ENCODE measurements at regions not wholly inside any gene's neighbourhood (a gene's known extent, or its start where the extent isn't known, plus 50 kb on each side); places are given as distances from the start of the nearest gene placed in this dataset.
"Not testable (repeated sequence)": the region's sequence is repeated elsewhere in the genome, so short reads cannot be mapped to it uniquely, and the experiment has no call there.

DNA sequence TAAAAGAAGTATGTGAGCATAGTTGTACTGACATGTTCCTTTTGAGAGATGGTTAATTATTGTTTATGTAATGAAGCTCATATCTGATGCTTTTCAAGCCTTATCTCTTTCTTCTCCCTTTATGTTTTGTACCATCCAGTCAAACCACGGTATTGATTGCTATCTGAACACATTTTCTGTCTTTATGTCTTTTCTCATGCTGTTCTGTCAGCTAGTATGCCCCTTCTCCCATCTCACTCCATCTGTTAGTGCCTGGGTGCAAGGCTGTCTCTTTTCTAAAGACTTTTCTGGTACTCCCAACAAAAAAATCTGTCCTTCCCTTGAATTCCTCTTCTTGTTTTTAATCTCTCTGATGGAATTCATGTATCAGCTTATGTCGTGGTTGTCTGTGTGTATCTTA lies 883.8 kb upstream of the IGFBP7 start:
- no peak for DNase-seq

DNA sequence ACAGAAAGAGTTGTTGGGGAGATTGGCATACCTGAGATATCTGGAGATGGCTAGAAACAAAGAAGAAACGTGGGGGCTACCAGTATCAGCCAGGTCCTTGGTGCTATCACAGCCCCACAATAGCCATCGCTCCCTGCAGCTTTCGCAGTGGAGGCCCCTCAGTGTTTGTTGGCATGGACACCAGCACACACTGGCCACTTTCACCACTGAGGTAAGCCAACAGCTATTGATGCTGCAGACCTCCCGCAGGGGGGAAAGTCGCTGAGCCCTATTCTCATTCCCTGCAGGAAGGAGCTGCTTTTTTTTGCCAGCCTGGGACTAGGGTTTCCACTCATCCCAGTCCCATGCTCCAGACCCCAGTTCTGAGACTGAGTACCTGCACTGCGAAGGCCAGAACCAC lies 879.2 kb upstream of the IGFBP7 start:
- DNase-seq, result no peak

DNA sequence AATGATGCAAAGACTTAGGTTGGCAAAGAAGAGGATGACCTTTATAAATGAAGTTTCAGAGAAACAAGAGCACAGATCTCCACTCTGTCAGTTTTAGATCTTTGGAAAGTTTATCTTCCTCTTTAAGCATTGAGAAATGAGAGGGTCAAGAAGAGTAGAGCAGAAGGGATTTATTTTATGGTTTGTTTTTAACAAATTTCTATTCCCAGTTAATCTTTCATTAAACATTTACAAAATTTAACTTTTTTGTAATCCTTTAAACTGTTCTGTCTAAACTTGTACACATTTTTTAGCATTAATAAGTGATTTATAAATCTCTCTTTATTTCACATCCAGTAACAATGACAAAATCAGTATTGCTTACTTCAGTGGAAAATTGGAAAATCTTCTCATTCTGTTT lies 875.0 kb upstream of the IGFBP7 start:
- DNase-seq, result no peak

DNA sequence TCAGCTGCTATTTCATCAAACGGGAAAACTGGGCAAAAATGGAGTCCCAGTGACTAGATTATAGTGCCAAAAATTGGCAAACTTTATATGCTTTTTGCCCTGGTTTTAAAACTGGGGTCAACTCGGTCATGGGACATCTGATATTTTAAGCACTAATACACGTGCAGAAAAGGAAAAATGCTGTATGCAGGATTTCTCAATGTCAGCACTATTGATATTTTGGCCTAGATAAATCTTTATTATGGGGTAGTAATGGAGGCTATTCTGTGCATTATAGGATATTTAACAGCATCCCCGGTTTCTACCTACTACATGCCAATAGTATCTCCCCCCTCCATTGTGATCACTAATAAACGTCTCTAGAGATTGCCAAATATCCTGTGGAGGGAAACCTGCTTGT lies 870.9 kb upstream of the IGFBP7 start:
- no peak for DNase-seq

DNA sequence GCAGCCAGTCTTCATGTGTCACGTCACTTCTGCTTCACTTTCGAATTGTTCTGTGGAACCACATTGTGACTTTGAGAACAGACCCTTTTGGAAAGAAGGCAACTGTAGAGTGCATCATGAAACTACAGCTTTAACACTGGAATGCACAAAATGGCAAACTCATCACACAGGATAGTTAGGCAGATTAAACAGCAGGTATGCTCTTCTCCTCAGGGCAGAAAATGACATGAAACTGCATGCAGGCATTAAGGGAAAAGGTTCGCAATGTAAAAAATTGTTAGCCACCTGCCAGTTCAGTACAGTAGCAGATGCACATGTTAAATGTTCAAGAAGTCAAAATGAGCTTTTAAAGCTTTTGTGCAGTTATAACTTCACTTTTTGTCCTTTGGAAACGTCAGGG lies 864.6 kb upstream of the IGFBP7 start:
- no peak for DNase-seq

DNA sequence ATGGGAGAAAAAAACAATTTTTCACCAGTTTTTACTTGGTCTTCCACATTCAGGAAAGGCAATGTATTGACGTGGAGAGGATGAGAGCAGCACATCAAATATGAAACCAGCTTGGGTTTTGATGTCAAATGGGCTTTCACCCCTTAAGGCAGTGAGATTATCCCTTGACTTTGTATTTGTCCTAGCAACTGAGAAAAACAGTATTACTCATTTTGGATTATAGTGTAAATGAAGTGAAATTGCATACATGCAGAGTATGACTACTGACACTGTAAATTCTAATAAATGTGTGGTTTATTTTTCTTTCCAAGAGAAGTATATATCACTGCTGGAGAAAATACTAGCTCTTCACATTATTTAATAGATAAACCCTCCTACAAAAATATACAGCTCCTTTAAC lies 863.6 kb upstream of the IGFBP7 start:
- DNase-seq, result no peak

DNA sequence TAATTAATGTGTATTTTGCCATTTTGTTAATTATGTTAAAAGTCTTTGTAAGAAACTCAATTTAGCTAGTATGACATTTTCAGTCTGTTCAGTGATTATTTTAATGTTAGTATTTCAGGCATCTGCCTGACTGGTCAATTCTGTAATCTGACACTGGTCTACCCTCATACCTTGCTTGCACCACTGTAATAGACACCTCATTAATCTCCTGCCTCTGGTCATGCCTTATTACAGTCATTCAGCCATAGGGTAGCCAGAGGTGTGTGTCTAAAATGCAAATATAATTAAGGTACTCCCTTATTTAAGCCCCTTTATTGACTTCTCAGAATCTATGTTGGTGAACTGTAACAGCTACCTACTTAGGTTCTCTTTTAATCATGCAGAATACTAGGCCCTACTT lies 861.1 kb upstream of the IGFBP7 start:
- DNase-seq, result no peak

DNA sequence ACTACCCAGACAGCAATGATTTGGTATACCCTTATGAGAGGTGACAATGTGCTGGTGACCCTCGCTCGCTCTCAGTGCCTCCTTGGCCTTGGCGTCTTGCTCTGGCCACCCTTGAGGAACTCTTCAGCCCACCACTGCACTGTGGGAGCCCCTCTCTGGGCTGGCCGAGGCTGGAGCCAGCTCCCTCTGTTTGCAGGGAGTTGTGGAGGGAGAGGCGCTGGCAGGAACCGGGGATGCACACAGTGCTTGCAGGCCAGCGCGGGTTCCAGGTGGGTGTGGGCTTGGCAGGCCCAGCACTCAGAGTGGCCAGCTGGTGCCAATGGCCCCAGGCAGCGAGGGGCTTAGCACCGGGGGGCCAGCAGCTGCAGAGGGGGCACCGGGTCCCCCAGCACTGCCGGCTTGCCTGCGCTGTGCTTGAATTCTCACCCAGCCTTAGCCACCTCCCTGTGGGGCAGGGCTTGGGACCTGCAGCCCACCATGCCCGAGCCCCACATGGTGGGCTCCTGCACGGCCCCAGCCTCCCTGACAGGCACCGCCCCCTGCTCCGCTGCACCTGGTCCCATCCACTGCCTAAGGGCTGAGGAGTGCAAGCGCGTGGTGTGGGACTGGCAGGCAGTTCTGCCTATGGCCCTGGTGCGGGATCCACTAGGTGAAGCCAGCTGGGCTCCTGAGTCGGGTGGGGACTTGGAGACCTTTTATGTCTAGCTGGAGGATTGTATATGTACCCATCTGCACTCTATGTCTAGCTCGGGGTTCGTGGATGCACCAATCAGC lies 857.0 kb upstream of the IGFBP7 start:
- no peak for DNase-seq

DNA sequence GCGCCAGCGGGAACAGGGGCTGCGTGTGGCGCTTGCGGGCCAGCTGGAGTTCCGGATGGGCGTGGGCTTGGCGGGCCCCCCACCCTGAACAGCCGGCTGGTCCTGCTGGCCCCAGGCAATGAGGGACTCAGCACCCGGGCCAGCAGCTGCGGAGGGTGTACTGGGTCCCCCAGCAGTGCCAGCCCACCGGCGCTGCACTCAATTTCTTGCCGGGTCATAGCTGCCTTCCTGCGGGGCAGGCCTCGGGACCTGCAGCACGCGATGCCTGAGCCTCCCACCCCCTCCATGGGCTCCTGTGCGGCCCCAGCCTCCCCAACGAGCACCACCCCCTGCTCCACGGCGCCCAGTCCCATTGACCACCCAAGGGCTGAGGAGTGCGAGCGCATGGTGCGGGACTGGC lies 855.2 kb upstream of the IGFBP7 start:
- not testable (repeated sequence) for DNase-seq

DNA sequence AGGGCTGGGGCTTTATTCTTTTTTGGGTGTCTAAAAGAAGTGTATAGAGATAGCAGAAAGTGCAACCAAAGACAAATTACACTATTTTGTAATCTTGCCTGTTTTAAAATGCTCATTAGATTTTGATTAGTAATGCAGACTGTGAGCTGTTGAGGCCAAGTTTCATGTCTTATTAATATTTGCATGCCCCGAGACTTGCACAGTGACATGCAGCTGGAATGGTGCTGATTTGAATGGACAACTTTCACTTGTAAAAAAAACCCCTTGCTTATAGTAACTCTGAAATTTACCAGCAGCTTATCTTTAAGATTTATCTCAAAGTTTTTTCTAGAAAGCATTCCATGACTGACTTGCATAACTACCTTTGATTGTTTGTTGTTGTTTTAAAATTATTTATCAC lies 835.1 kb upstream of the IGFBP7 start:
- no peak for DNase-seq

DNA sequence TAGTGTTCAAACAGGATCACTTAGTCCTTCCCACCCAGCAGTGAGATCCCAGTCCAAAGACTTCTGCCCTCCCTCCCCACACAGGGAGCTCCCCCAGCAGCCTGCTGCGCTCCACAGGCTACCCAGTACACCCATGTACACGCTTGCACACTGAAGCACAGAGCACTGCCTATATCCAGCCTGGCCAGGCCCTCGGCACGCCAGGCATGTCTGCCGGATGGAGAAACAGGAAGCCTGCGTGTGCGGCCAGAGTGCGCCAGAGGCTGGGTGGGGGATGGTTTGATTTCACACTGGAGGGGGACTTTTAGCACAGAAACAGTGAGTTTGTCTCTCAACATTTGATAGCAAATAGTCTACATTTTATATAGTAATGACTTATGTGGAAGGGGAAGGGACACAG lies 833.5 kb upstream of the IGFBP7 start:
- no peak for DNase-seq

DNA sequence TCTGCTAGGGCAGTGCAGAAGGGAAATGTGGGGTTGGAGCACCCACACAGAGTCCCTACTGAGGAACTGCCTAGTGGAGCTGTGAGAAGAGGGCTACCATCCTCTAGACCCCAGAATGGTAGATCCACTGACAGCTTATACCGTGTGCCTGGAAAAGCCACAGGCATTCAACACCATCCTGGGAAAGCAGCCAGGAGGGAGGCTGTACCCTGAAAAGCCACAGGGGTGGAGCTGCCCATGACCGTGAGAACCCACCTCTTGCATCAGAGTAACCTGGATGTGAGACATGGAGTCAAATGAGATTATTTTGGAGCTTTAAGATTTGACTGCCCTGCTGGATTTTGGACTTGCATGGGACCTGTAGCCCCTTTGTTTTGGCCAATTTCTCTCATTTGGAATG lies 827.1 kb upstream of the IGFBP7 start:
- DNase-seq, result not testable (repeated sequence)

DNA sequence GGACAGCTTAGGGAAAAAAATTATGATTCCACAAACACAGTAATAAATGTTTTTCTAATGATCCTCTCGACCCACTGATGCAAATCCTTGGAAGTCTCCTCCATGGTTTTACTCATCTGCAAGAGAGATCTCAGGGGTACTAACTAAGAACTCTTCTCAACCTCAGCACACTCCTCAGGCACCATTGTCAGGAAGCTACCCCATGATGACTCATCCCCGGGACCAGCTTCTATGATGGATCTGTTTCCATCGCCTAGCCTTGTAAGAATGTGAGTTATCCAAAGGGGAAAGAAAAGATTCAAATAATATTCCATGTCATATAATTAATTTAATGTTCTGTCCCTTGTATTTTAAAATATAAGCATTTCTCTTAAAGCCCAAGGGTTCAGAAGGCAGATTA lies 816.1 kb upstream of the IGFBP7 start:
- no peak for DNase-seq

DNA sequence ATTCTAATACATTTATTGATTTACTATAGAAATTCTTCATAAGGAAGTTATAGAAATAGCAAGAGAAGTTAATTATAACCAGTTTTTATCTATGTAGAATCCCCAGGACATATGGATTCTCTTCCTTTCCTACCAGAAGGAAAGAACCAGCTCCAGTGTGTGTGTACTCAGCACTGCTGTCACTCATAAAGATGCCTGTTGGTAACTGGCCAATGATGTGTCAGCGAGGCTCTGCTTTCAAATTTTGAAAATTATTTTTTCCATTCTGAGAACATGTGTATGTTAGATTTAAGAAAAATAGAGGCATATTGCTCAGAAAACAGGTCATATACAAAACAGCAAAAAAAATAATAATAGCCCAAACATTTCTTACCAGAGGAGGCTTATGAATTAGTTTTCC lies 814.8 kb upstream of the IGFBP7 start:
- no peak for DNase-seq

DNA sequence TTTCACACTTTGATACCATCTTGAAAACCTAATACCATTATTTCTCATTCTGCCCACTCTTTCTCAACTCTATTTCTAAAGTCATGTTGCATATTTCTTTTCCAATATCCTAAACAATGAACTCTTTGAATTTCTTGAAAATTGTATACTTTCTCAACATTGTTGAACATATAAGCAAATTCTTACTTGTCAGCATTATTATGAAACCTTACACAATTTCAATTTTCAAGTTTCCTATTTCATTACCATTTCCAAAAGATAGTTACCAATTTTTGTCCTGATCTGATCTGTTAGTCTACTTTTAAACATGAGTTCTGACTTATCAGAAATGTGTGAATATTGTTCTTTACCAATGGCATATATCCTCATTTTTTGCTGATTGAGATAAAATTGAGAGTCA lies 806.3 kb upstream of the IGFBP7 start:
- DNase-seq, result no peak

DNA sequence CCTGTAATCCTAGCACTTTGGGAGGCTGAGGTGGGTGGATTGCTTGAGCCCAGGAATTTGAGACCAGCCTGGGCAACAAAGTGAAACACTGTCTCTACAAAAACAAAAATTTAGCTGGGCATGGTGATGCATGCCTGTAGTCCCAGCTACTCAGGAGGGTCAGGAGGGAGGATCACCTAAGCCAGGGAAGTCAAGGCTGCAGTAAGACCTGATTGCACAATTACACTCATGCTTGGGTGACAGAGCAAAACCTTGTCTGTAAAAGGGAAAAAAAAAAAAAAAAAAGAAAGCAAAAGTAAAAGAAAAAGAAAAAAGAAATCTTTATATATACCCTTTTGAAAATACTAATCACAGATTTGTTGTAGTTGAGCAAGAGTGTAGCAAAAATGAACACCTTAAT lies 801.0 kb upstream of the IGFBP7 start:
- DNase-seq, result no peak

DNA sequence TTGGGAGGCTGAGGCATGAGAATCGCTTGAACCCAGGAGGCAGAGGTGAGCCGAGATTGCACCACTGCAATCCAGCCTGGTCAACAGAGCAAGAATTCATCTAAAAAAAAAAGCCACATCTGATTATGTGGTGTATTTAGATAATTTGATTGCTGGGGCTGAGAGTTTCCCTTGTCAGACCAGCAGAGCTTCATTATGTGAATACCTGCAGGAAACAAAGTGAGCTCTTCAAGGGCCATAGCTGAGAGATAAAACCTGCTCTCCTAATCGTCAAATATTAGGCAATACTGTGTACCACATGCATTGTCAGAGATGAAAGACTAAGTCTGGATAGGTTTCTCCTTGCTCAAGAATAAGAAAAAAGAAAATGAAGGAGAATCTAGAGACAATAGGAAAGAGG lies 800.0 kb upstream of the IGFBP7 start:
- no peak for DNase-seq

DNA sequence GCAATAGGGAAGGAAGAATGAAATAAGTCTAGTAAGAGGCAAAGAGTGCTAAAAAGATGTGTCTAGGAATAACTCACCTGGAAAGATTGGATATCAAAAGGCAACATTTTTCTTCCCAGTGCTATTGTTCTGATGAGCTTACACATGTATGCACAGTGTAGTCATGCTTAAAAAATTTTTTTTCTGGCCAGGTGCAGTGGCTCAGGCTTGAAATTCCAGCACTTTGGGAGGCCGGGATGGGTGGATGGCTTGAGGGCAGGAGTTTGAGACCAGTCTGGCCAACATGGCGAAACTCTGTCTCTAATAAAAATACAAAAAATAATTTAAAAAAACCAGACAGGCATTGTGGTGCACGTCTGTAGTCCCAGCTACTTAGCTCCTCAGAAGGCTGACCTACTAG lies 795.8 kb upstream of the IGFBP7 start:
- DNase-seq, result no peak

DNA sequence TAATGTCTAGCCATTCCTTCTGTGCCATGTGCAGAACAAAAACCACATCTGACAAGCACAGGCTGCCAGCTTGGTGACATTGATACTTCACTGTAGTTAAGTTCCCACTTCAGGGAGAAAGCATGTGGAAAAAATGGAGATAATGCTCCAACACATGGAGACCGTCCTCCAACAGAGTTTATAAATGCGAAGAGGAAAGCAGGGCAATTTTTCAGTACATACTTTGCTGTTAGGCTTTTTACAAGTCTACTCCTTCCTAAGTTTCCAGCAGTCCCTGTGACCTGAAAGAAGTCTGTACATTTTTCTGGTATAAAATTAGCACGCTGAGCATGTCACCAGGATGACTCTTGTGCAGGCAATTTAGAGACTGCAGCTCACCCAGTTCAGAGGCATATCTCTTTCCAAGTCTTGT lies 766.9 kb upstream of the IGFBP7 start:
- DNase-seq, result no peak

DNA sequence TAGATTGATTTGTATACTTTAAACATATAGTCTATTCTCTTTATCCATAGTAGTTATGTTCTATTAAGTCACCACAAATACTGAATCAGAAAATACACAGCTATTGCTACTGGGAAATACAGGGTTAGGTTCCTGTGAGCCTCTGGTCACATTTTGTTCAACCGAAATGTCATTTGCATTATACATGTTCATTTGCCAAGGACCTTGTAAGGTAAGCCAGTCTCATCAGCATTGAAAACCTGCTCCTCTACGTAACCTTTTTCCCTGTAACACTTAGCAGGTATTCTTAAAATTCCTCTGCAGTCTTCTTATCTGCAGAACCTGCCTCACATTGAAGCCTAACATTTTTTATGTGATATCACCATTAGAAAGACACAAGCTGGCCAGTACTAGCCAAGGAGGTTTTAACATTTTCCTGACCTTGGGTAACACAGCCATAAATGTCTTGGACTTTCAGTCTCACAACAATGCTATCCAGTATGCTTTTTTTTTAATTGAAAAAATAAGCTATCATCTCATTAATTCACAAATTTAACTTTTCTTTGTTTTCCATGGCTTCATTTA lies 765.7 kb upstream of the IGFBP7 start:
- DNase-seq, result no peak

DNA sequence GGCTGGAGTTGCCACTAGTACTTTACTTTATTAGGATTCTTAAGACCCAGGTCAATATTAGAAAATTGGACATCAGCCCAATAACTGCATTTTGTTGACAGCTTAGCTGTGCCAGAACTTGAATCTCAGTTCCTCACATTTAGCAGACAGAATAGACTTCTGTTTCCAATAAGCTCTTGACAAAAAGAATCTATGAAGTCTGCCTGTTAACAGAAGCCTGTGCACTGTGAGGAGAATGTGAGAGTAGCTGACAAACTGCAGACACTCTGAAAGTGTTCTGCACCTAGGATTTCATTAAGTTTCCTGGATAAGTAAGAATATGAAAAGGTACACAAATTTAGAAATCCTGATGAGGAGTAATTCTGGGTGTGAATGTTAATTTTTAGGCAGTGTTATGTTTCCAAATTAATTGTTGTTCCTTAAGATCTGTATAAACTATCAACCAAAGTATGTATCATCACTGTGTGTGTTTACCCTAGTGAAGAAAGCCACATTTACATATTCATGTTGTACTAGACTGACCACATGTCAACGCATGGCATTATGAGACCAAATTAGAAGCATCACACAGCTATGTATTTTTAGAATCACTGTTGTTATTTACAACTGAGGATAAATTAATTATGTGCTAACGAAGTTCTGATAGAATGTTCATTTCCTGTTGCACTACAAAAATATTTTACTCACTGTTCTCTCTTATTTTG lies 756.4 kb upstream of the IGFBP7 start:
- no peak for DNase-seq

DNA sequence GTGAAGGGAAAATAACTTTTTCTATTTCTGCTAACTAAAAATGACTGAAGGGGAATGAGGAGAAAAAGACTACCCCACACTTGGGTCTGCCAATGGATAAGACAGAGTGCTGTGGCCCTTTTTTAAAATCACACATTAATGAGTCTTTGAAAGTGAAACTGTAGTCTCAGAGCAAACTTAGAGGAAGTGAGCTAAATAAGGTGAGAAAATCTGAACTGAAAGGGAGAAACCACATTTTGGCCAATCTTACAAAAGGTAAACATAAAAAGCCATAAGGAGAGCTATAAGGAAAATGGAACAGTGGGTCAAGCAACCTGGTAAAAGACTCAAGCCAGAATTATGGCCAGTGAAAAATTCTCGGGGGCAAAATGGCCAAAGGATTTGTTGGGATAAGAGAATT lies 755.1 kb upstream of the IGFBP7 start:
- no peak for DNase-seq

DNA sequence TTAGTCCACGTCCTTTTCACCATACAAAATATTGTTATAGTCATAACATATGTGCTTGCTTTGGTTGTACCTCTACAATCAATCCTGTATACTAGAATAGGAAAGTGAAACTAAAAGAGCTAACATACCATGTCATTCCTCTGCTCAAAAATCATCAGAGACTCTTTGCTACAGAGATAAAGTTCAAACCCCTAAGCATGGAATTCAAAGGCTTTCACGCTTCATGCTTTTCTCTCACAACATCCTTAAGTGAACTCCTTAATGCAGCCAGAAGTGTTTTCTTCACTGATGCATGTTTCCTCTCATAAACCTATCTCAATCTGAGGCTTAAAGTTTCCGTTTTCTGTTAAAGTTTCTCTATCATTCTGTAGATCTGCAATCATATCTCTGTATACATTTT lies 744.6 kb upstream of the IGFBP7 start:
- DNase-seq, result no peak

DNA sequence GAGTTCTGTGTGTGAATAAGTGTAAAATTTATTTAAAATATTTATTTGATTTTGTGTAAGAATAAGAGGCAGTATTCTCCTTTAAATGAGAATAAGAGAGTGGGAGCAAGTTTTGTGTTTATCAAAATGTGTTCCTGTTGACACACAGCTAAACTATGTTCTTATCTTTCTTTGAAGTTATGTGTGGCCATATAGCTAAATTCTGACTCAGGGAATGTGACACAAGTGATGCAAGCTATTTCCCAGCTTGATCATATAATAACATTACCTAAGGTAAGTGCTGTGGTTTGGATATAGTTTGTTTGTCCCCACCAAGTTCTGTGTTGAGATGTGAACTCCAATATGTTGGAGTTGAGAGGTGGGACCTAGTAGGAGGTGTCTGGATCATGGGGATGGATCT lies 740.0 kb upstream of the IGFBP7 start:
- no peak for DNase-seq

DNA sequence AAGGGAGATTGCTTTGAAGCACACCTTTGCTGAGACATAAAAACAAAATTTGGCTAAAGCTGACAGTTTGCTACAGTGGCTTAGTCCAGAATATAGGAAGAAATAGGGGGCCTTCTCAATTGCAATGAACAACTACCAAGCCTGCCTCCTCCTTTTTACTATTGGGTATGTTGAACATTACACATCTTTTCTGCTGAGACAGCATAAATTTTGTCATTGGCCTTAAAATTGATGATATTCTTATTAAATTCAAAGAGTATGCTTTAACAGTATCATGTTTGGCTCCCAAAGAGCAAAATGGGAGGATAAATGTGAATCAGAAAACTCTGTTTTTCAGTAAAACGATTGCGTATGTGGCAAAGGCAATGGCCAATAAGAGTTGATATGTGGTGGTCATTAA lies 721.9 kb upstream of the IGFBP7 start:
- DNase-seq, result no peak

All from DMS 273 treated with DMSO at 0.1 percent for 48 hours (cell line).